Endothelial cell (in vitro differentiated cells): ENCODE measurements at regions not wholly inside any gene's neighbourhood (a gene's known extent, or its start where the extent isn't known, plus 50 kb on each side); places are given as distances from the start of the nearest gene placed in this dataset.
"Not testable (repeated sequence)": the region's sequence is repeated elsewhere in the genome, so short reads cannot be mapped to it uniquely, and the experiment has no call there.

Experiments
- DNase-seq: peaks from one replicate; pipeline ENCODE4 v3.0.0; 2021; ENCODE audit warnings: low spot score
- H3K27ac Mint-ChIP-seq: one replicate; pipeline ENCODE4 v1.8.0; 2021; ENCODE audit warnings: mixed read lengths, inconsistent platforms; ENCODE audit not compliant: unreplicated experiment
- H3K27me3 Mint-ChIP-seq: one replicate; pipeline ENCODE4 v1.8.0; 2021; ENCODE audit warnings: mild to moderate bottlenecking, moderate library complexity, mixed read lengths, inconsistent platforms; ENCODE audit not compliant: unreplicated experiment
- H3K36me3 Mint-ChIP-seq: one replicate; pipeline ENCODE4 v1.8.0; 2021; ENCODE audit warnings: mild to moderate bottlenecking, low read depth, mixed read lengths, inconsistent platforms; ENCODE audit not compliant: unreplicated experiment
- H3K4me1 Mint-ChIP-seq: one replicate; pipeline ENCODE4 v1.8.0; 2021; ENCODE audit warnings: mild to moderate bottlenecking, mixed read lengths, inconsistent platforms; ENCODE audit not compliant: unreplicated experiment
- H3K4me3 Mint-ChIP-seq: one replicate; pipeline ENCODE4 v1.8.0; 2021; ENCODE audit warnings: mild to moderate bottlenecking, mixed read lengths, inconsistent platforms; ENCODE audit not compliant: unreplicated experiment
- H3K9me3 Mint-ChIP-seq: one replicate; pipeline ENCODE4 v1.8.0; 2021; ENCODE audit warnings: mixed read lengths, inconsistent platforms; ENCODE audit not compliant: unreplicated experiment
- CTCF ChIP-seq: fragments of 200-600 bp; sonication (generic); IDR thresholded peaks from one replicate; pipeline ENCODE4 v1.5.0; 2021; ENCODE audit warnings: antibody characterized with exemption; ENCODE audit not compliant: unreplicated experiment

- no peak for DNase-seq
- no peak for TF ChIP-seq CTCF
- Mint-ChIP-seq H3K4me3 (no peak overlapping the region), H3K4me1 (no peaks in the 10 kb centered on the region), H3K9me3 (no peaks in the 10 kb centered on the region), H3K27ac (no peak overlapping the region), H3K36me3 (no peaks in the 10 kb centered on the region), H3K27me3 (no peaks in the 10 kb centered on the region)
Observed at GRCh38 chr3:191137708-191138107, 61.3 kb upstream of the OSTN start.

GRCh38 chr3:191136347-191136746, 62.7 kb upstream of the OSTN start:
- H3K27me3 Mint-ChIP-seq = no peaks in the 10 kb centered on the region
- no peak overlapping the region for H3K4me3 Mint-ChIP-seq
- TF ChIP-seq CTCF = peak; percentile 38
- H3K9me3 Mint-ChIP-seq = no peaks in the 10 kb centered on the region
- H3K27ac Mint-ChIP-seq = no peak overlapping the region
- H3K4me1 Mint-ChIP-seq = no peaks in the 10 kb centered on the region
- DNase-seq = peak; percentile 7
- no peaks in the 10 kb centered on the region for H3K36me3 Mint-ChIP-seq

- Mint-ChIP-seq H3K9me3 (no peaks in the 10 kb centered on the region), H3K4me3 (no peak overlapping the region), H3K36me3 (no peaks in the 10 kb centered on the region), H3K4me1 (no peaks in the 10 kb centered on the region), H3K27me3 (no peaks in the 10 kb centered on the region), H3K27ac (no peak overlapping the region)
- no peak for DNase-seq
- TF ChIP-seq CTCF = no peak
Observed at GRCh38 chr3:191135175-191135574, 63.9 kb upstream of the OSTN start.

GRCh38 chr3:191133359-191133758, 65.7 kb upstream of the OSTN start:
- no peak overlapping the region for H3K4me3 Mint-ChIP-seq
- no peak overlapping the region for H3K27ac Mint-ChIP-seq
- DNase-seq = no peak
- no peaks in the 10 kb centered on the region for H3K4me1 Mint-ChIP-seq
- no peaks in the 10 kb centered on the region for H3K36me3 Mint-ChIP-seq
- no peaks in the 10 kb centered on the region for H3K27me3 Mint-ChIP-seq
- no peak for TF ChIP-seq CTCF
- no peaks in the 10 kb centered on the region for H3K9me3 Mint-ChIP-seq

GRCh38 chr3:191131305-191131704, 67.7 kb upstream of the OSTN start:
- H3K27me3 Mint-ChIP-seq = no peaks in the 10 kb centered on the region
- no peak overlapping the region for H3K27ac Mint-ChIP-seq
- no peaks in the 10 kb centered on the region for H3K4me1 Mint-ChIP-seq
- no peak overlapping the region for H3K4me3 Mint-ChIP-seq
- H3K9me3 Mint-ChIP-seq = no peaks in the 10 kb centered on the region
- DNase-seq = no peak
- H3K36me3 Mint-ChIP-seq = no peaks in the 10 kb centered on the region
- no peak for TF ChIP-seq CTCF

GRCh38 chr3:191124891-191125290, 74.2 kb upstream of the OSTN start:
- not testable (repeated sequence) for H3K4me3 Mint-ChIP-seq

More at GRCh38 chr3:191124891-191125290, 74.2 kb upstream of the OSTN start:
- not testable (repeated sequence) for H3K9me3 Mint-ChIP-seq, H3K27me3 Mint-ChIP-seq, DNase-seq, H3K4me1 Mint-ChIP-seq, H3K27ac Mint-ChIP-seq, H3K36me3 Mint-ChIP-seq
